Fibroblast of lung (primary cell): ENCODE measurements at regions not wholly inside any gene's neighbourhood (a gene's known extent, or its start where the extent isn't known, plus 50 kb on each side); places are given as distances from the start of the nearest gene placed in this dataset.

Experiments used
- EZH2 ChIP-seq: IDR thresholded peaks from 2 replicates; pipeline ENCODE4 v1.5.1; 2012; ENCODE audit warnings: low read length, control low read depth, mild to moderate bottlenecking; ENCODE audit errors: missing control alignments
- TF ChIP-seq, protein P1 (sequence below), 2 donors: IDR thresholded peaks in 1 of 2; conservative IDR thresholded peaks in 1 of 2; 1 replicate in 1 of 2; 2 replicates in 1 of 2; pipeline ENCODE4 v1.5.1; 2011 to 2012; ENCODE audit warnings: low read length in 2 of 2, control low read depth in 1 of 2, inconsistent platforms in 1 of 2, low read depth in 1 of 2, mild to moderate bottlenecking in 1 of 2

DNA sequence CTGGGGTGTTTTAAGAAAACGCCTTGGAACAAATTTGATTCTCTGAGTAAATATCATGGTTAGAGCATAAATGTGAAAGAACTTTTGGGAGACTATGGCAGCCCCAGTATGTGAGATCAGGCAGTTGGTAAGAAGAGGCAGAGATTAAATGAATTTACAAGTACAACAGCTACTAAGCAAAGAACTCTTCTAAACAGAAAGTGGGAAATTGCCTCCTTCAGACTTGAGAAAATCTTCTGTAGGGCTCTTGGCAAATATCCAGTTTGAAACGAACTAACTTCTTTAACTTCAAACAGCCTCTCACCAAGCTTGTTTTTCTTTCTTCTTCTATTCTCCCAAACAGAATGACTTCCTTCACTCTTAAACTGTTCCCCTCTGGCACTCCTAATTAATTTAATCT, 337.7 kb downstream of the SIPA1L2 start:
- TF ChIP-seq, protein P1, sequence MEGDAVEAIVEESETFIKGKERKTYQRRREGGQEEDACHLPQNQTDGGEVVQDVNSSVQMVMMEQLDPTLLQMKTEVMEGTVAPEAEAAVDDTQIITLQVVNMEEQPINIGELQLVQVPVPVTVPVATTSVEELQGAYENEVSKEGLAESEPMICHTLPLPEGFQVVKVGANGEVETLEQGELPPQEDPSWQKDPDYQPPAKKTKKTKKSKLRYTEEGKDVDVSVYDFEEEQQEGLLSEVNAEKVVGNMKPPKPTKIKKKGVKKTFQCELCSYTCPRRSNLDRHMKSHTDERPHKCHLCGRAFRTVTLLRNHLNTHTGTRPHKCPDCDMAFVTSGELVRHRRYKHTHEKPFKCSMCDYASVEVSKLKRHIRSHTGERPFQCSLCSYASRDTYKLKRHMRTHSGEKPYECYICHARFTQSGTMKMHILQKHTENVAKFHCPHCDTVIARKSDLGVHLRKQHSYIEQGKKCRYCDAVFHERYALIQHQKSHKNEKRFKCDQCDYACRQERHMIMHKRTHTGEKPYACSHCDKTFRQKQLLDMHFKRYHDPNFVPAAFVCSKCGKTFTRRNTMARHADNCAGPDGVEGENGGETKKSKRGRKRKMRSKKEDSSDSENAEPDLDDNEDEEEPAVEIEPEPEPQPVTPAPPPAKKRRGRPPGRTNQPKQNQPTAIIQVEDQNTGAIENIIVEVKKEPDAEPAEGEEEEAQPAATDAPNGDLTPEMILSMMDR (conservative IDR thresholded peaks at IDR 0.05 in 1 of 2, IDR thresholded peaks at IDR 0.05 in 1 of 2; ENCODE audit: low read depth in 1 of 2, low read length in 2 of 2) = no peak
- TF ChIP-seq EZH2 = no peak
